Neural cell (in vitro differentiated cells): ENCODE measurements at regions not wholly inside any gene's neighbourhood (a gene's known extent, or its start where the extent isn't known, plus 50 kb on each side); places are given as distances from the start of the nearest gene placed in this dataset.

Source experiments
- H2AFZ ChIP-seq: fragments of 200-600, 300-800 bp; sonication (generic), shearing (Covaris generic); 2 replicates; pipeline ENCODE4 v1.6.0; 2014; ENCODE audit warnings: low read depth, mild to moderate bottlenecking, antibody characterized with exemption, low read length, moderate library complexity
- H3F3A ChIP-seq: fragments of 200-600 bp; shearing (Covaris generic); 2 replicates; pipeline ENCODE4 v1.6.1; 2016; ENCODE audit warnings: mild to moderate bottlenecking, moderate library complexity, mixed read lengths, antibody characterized with exemption, low read length; ENCODE audit not compliant: insufficient read depth, poor library complexity, severe bottlenecking
- H3K27ac ChIP-seq: fragments of 200-600, 300-800 bp; sonication (generic), shearing (Covaris generic); 2 replicates; pipeline ENCODE4 v1.5.1; 2014; ENCODE audit warnings: mild to moderate bottlenecking, low read length, moderate library complexity
- H3K27me3 ChIP-seq: fragments of 300-800, 200-600 bp; sonication (generic), shearing (Covaris generic); 2 replicates; pipeline ENCODE4 v1.6.0; 2014; ENCODE audit warnings: mild to moderate bottlenecking, low read depth, low read length, moderate library complexity; ENCODE audit not compliant: insufficient read depth
- H3K36me3 ChIP-seq: fragments of 300-800, 200-600 bp; sonication (generic), shearing (Covaris generic); 2 replicates; pipeline ENCODE4 v1.5.1; 2014; ENCODE audit warnings: mild to moderate bottlenecking, antibody characterized with exemption, low read length, moderate library complexity; ENCODE audit not compliant: insufficient read depth
- H3K4me2 ChIP-seq: fragments of 300-800, 200-600 bp; sonication (generic), shearing (Covaris generic); 2 replicates; pipeline ENCODE4 v1.6.0; 2014; ENCODE audit warnings: mild to moderate bottlenecking, low read length
- H3K4me3 ChIP-seq: fragments of 300-800, 200-600 bp; sonication (generic), shearing (Covaris generic); 2 replicates; pipeline ENCODE4 v1.5.1; 2014; ENCODE audit warnings: mild to moderate bottlenecking, low read length, moderate library complexity
- H3K79me2 ChIP-seq: fragments of 200-600 bp; shearing (Covaris generic); replicated peaks from 2 replicates; pipeline ENCODE4 v1.6.0; 2014; ENCODE audit warnings: mild to moderate bottlenecking, low read length, moderate library complexity; ENCODE audit not compliant: insufficient read depth
- H3K9ac ChIP-seq: fragments of 300-800, 200-600 bp; sonication (generic), shearing (Covaris generic); 2 replicates; pipeline ENCODE4 v1.6.1; 2016; ENCODE audit warnings: mild to moderate bottlenecking, low read length, mixed read lengths
- H3K9me2 ChIP-seq: fragments of 200-600 bp; shearing (Covaris generic); 2 replicates; pipeline ENCODE4 v1.6.1; 2016; ENCODE audit warnings: mild to moderate bottlenecking, low read length, mixed read lengths; ENCODE audit not compliant: insufficient read depth
- H3K9me3 ChIP-seq: fragments of 200-600, 300-800 bp; sonication (generic), shearing (Covaris generic); 2 replicates; pipeline ENCODE4 v1.6.1; 2016; ENCODE audit warnings: mild to moderate bottlenecking, mixed run types, low read length, moderate library complexity, mixed read lengths
- H4K20me1 ChIP-seq: fragments of 200-600 bp; shearing (Covaris generic); 2 replicates; pipeline ENCODE4 v1.6.1; 2016; ENCODE audit warnings: mild to moderate bottlenecking, mixed run types; ENCODE audit not compliant: insufficient read depth
- EP300 ChIP-seq: fragments of 450-650 bp; conservative IDR thresholded peaks from 2 replicates; pipeline ENCODE4 v1.6.1; 2014; ENCODE audit warnings: antibody characterized with exemption, mild to moderate bottlenecking, moderate library complexity; ENCODE audit not compliant: poor library complexity, severe bottlenecking
- EZH2 ChIP-seq: fragments of 200-600, 300-800 bp; shearing (Covaris generic), sonication (generic); IDR thresholded peaks from 2 replicates; pipeline ENCODE4 v1.6.1; 2014; ENCODE audit warnings: antibody characterized with exemption, low read length, borderline replicate concordance, mild to moderate bottlenecking; ENCODE audit not compliant: insufficient read depth, poor library complexity, severe bottlenecking
- MXI1 ChIP-seq: fragments of 450-650 bp; conservative IDR thresholded peaks from 2 replicates; pipeline ENCODE4 v1.6.1; 2014; ENCODE audit warnings: antibody characterized with exemption, mild to moderate bottlenecking; ENCODE audit not compliant: poor library complexity, severe bottlenecking
- POLR2AphosphoS5 ChIP-seq: IDR thresholded peaks from 2 replicates; pipeline ENCODE4 v1.6.1; 2012
- RAD21 ChIP-seq: fragments of 450-650 bp; conservative IDR thresholded peaks from 2 replicates; pipeline ENCODE4 v1.6.1; 2014; ENCODE audit warnings: antibody characterized with exemption, mild to moderate bottlenecking, moderate library complexity
- SMC3 ChIP-seq: fragments of 450-650 bp; conservative IDR thresholded peaks from 2 replicates; pipeline ENCODE4 v1.6.1; 2014; ENCODE audit warnings: antibody characterized with exemption, mild to moderate bottlenecking, moderate library complexity; ENCODE audit not compliant: poor library complexity
- TAF1 ChIP-seq: IDR thresholded peaks from 2 replicates; pipeline ENCODE4 v1.6.1; 2012; ENCODE audit warnings: low read depth
- TF ChIP-seq, protein P1 (sequence below): fragments of 450-650 bp; IDR thresholded peaks from 2 replicates; pipeline ENCODE4 v1.5.1; 2014; ENCODE audit warnings: antibody characterized with exemption, mild to moderate bottlenecking, moderate library complexity; ENCODE audit not compliant: poor library complexity, severe bottlenecking
- TF ChIP-seq, protein P2 (sequence below): IDR thresholded peaks from 2 replicates; pipeline ENCODE4 v1.6.1; 2012; ENCODE audit warnings: borderline replicate concordance

DNA sequence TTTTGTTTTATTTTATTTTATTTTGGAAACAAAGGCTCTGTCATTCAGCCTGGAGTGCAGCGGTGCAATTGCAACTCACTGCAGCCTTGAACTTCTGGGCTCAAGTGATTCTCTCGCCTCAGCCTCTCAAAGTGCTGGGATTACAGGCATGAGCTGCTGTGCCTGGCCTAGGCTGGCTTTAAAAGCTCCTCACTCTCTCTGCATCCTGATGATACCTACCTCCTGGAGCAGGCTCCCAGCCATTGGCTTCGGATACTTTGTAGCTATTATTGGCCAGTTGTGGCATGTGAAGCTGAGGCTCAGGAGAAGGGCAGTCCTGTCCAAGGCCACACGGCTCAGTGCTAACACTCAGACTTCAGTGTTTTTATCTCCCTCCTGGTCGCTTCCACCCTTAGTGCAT, 158.0 kb downstream of the SEC14L1 start:
- Histone ChIP-seq H3F3A (no peaks in the 10 kb centered on the region), H3K36me3 (no peaks in the 10 kb centered on the region), H3K79me2 (no peaks in the 10 kb centered on the region), H3K9ac (no peak overlapping the region), H3K4me2 (no peak overlapping the region), H3K27me3 (no peaks in the 10 kb centered on the region), H3K9me2 (no peaks in the 10 kb centered on the region), H3K9me3 (no peaks in the 10 kb centered on the region), H4K20me1 (no peaks in the 10 kb centered on the region), H2AFZ (no peak overlapping the region), H3K27ac (no peak overlapping the region), H3K4me3 (no peak overlapping the region)
- TF ChIP-seq TAF1 (no peak), MXI1 (no peak), SMC3 (no peak), EZH2 (no peak), RAD21 (no peak), POLR2AphosphoS5 (no peak), EP300 (no peak)
- TF ChIP-seq, protein P1, sequence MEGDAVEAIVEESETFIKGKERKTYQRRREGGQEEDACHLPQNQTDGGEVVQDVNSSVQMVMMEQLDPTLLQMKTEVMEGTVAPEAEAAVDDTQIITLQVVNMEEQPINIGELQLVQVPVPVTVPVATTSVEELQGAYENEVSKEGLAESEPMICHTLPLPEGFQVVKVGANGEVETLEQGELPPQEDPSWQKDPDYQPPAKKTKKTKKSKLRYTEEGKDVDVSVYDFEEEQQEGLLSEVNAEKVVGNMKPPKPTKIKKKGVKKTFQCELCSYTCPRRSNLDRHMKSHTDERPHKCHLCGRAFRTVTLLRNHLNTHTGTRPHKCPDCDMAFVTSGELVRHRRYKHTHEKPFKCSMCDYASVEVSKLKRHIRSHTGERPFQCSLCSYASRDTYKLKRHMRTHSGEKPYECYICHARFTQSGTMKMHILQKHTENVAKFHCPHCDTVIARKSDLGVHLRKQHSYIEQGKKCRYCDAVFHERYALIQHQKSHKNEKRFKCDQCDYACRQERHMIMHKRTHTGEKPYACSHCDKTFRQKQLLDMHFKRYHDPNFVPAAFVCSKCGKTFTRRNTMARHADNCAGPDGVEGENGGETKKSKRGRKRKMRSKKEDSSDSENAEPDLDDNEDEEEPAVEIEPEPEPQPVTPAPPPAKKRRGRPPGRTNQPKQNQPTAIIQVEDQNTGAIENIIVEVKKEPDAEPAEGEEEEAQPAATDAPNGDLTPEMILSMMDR = no peak
- TF ChIP-seq, protein P2, sequence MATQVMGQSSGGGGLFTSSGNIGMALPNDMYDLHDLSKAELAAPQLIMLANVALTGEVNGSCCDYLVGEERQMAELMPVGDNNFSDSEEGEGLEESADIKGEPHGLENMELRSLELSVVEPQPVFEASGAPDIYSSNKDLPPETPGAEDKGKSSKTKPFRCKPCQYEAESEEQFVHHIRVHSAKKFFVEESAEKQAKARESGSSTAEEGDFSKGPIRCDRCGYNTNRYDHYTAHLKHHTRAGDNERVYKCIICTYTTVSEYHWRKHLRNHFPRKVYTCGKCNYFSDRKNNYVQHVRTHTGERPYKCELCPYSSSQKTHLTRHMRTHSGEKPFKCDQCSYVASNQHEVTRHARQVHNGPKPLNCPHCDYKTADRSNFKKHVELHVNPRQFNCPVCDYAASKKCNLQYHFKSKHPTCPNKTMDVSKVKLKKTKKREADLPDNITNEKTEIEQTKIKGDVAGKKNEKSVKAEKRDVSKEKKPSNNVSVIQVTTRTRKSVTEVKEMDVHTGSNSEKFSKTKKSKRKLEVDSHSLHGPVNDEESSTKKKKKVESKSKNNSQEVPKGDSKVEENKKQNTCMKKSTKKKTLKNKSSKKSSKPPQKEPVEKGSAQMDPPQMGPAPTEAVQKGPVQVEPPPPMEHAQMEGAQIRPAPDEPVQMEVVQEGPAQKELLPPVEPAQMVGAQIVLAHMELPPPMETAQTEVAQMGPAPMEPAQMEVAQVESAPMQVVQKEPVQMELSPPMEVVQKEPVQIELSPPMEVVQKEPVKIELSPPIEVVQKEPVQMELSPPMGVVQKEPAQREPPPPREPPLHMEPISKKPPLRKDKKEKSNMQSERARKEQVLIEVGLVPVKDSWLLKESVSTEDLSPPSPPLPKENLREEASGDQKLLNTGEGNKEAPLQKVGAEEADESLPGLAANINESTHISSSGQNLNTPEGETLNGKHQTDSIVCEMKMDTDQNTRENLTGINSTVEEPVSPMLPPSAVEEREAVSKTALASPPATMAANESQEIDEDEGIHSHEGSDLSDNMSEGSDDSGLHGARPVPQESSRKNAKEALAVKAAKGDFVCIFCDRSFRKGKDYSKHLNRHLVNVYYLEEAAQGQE = no peak

DNA sequence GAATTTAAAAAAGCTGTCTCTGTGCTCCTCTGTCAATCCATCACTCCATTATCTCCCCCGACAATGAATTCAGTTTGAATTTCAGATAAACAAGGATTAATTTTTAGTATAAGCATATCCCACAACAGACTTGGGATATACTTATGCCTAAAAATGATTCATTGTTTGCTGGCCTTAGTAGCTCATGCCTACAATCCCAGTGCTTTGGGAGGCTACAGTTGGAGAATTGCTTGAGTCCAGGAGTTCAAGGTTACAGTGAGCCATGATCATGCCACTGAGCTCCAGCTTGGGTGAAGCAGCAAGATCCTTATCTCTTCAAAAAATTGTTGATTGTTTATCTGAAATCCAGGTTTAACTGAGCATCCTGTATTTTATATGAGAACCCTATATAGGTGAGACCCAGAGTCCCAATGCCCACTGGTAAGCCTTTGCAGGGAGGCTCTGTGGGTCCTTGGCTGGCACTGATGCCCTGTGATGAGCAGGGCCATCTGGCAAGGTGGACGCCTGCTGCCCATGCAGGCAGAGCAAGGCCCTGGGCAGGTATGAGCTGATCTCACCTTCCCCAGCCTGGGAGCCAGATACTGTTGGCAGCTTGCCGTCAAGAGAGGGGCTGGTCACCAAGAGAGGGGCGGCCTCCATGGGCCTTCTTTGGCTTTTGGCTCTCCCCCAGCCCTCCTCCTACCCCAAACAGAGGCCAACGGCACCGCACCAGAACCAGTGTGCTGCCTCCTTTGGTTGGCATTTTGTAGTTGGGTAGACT, 158.7 kb downstream of the SEC14L1 start:
- TF ChIP-seq MXI1 (no peak), RAD21 (no peak), EP300 (no peak), SMC3 (no peak), TAF1 (no peak), EZH2 (no peak), POLR2AphosphoS5 (no peak)
- TF ChIP-seq, protein P1 = no peak
- TF ChIP-seq, protein P2 = no peak
- H3K27me3 ChIP-seq = no peaks in the 10 kb centered on the region
- no peaks in the 10 kb centered on the region for H3K36me3 ChIP-seq
- H3K9ac ChIP-seq = no peak overlapping the region
- H3K4me3 ChIP-seq = no peak overlapping the region
- no peak overlapping the region for H3K4me2 ChIP-seq
- no peaks in the 10 kb centered on the region for H4K20me1 ChIP-seq
- H3K79me2 ChIP-seq = no peaks in the 10 kb centered on the region
- H3K27ac ChIP-seq = no peak overlapping the region
- no peaks in the 10 kb centered on the region for H3K9me2 ChIP-seq
- H3F3A ChIP-seq = no peaks in the 10 kb centered on the region
- H3K9me3 ChIP-seq = no peaks in the 10 kb centered on the region
- no peak overlapping the region for H2AFZ ChIP-seq
